ENCODE measurements at regions not wholly inside any gene's neighbourhood (a gene's known extent, or its start where the extent isn't known, plus 50 kb on each side); places are given as distances from the start of the nearest gene placed in this dataset.

DNA sequence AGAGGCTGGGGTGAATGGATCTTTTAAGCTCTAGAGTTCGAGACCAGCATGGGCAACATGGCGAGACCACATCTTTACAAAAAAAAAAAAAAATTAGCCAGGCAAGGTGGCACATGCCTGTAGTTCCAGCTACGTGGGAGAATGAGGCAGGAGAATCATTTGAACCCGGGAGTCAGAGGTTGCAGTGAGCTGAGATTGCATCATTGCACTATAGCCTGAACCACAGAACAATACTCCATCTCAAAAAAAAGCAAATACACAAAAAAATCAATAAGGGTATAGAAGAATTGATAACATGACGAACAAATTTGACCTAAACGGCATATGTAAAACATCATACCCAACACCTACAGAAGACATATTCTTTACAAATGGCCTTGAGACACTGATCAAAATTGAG lies 668.4 kb downstream of the MECOM start:
- TF ChIP-seq CTCF (IDR thresholded peaks at IDR 0.05; ENCODE audit: insufficient read depth, low read length) (no peak), REST (IDR thresholded peaks at IDR 0.05; ENCODE audit: insufficient replicate concordance, low read depth) (no peak), POLR2AphosphoS5 (IDR thresholded peaks at IDR 0.05; ENCODE audit: low read depth) (no peak)

Data from HL-60 (cell line).